DND-41 (cell line): ENCODE measurements at regions not wholly inside any gene's neighbourhood (a gene's known extent, or its start where the extent isn't known, plus 50 kb on each side); places are given as distances from the start of the nearest gene placed in this dataset.

Source experiments
- ATAC-seq: fragments of 200-7000 bp; cut with Tn5 transposase; 3 replicates; pipeline ENCODE4 v1.9.1; 2021; ENCODE audit warnings: low read depth; ENCODE audit not compliant: insufficient read depth
- DNase-seq: peaks from one replicate; pipeline ENCODE4 v3.0.0-alpha.2; 2020
- H2AFZ ChIP-seq: 2 replicates; pipeline ENCODE4 v1.6.0; 2012; ENCODE audit warnings: low read depth, low read length
- H3K27ac ChIP-seq: 2 replicates; pipeline ENCODE4 v1.5.1; 2012; ENCODE audit warnings: low read length, inconsistent platforms
- H3K27me3 ChIP-seq: fragments of 200-600 bp; sonication (generic); 2 replicates; pipeline ENCODE4 v1.6.0; 2012; ENCODE audit warnings: low read length, mild to moderate bottlenecking, inconsistent platforms; ENCODE audit not compliant: insufficient read depth, poor library complexity
- H3K36me3 ChIP-seq: 2 replicates; pipeline ENCODE4 v1.5.1; 2012; ENCODE audit warnings: low read length, inconsistent platforms; ENCODE audit not compliant: insufficient read depth
- H3K4me1 ChIP-seq: 2 replicates; pipeline ENCODE4 v1.5.1; 2012; ENCODE audit warnings: mild to moderate bottlenecking, low read length; ENCODE audit not compliant: insufficient read depth
- H3K4me2 ChIP-seq: 2 replicates; pipeline ENCODE4 v1.6.0; 2012; ENCODE audit warnings: mild to moderate bottlenecking, moderate library complexity, low read length, inconsistent platforms; ENCODE audit not compliant: insufficient read depth
- H3K4me3 ChIP-seq, 2 experiments: fragments of 200-600 bp in 1 of 2; shearing (Covaris generic) in 1 of 2; 2 replicates each; pipeline ENCODE4 v1.5.1; 2012 to 2016; ENCODE audit warnings: inconsistent platforms in 2 of 2, low read length in 2 of 2, mild to moderate bottlenecking in 2 of 2, low read depth in 1 of 2, moderate library complexity in 1 of 2
- H3K79me2 ChIP-seq: 2 replicates; pipeline ENCODE4 v1.6.0; 2012; ENCODE audit warnings: low read length, inconsistent platforms; ENCODE audit not compliant: insufficient read depth
- H3K9ac ChIP-seq: 2 replicates; pipeline ENCODE4 v1.6.0; 2012; ENCODE audit warnings: low read depth, mild to moderate bottlenecking, inconsistent platforms, low read length, moderate library complexity
- H3K9me3 ChIP-seq: 2 replicates; pipeline ENCODE4 v1.5.1; 2012; ENCODE audit warnings: low read length, moderate library complexity, mild to moderate bottlenecking, inconsistent platforms; ENCODE audit not compliant: insufficient read depth, severe bottlenecking
- H4K20me1 ChIP-seq: 2 replicates; pipeline ENCODE4 v1.6.0; 2012; ENCODE audit warnings: low read length; ENCODE audit not compliant: insufficient read depth
- EZH2 ChIP-seq: IDR thresholded peaks from 3 replicates; pipeline ENCODE4 v1.6.1; 2012; ENCODE audit warnings: borderline replicate concordance, low read depth, mild to moderate bottlenecking, moderate library complexity, low read length, inconsistent platforms; ENCODE audit not compliant: severe bottlenecking
- TF ChIP-seq, protein P1 (sequence below): IDR thresholded peaks from 2 replicates; pipeline ENCODE4 v1.5.1; 2012; ENCODE audit warnings: borderline replicate concordance, low read length, moderate library complexity, mild to moderate bottlenecking; ENCODE audit not compliant: poor library complexity, severe bottlenecking; ENCODE audit errors: extremely low read depth

DNA sequence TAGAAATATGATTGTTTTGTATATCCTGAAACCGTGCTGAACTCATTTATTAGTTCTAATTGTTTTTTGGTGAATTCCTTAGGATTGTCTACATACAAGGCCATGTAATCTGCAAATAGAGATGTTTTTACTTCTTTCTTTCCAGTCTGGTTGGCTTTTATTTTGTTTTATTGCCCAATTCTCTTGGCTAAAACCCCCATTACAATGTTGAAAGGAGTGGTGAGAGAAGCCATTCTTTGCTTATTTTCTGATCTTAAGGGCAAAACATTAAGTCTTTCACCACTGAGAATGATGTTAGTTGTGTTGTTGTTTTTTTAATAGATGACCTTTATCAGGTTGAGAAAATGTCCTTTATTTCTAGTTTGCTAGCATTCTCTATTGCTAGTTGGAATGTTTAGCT, 157.3 kb downstream of the NTMT2 start:
- Histone ChIP-seq H3K27ac (no peak overlapping the region), H4K20me1 (no peaks in the 10 kb centered on the region), H3K36me3 (no peaks in the 10 kb centered on the region), H3K9me3 (no peaks in the 10 kb centered on the region), H3K4me2 (no peak overlapping the region), H3K9ac (no peak overlapping the region), H3K4me3 (no peak overlapping the region), H3K79me2 (no peaks in the 10 kb centered on the region), H3K27me3 (no peaks in the 10 kb centered on the region), H2AFZ (no peak overlapping the region), H3K4me1 (no peaks in the 10 kb centered on the region)
- no peak for TF ChIP-seq EZH2
- TF ChIP-seq, protein P1, sequence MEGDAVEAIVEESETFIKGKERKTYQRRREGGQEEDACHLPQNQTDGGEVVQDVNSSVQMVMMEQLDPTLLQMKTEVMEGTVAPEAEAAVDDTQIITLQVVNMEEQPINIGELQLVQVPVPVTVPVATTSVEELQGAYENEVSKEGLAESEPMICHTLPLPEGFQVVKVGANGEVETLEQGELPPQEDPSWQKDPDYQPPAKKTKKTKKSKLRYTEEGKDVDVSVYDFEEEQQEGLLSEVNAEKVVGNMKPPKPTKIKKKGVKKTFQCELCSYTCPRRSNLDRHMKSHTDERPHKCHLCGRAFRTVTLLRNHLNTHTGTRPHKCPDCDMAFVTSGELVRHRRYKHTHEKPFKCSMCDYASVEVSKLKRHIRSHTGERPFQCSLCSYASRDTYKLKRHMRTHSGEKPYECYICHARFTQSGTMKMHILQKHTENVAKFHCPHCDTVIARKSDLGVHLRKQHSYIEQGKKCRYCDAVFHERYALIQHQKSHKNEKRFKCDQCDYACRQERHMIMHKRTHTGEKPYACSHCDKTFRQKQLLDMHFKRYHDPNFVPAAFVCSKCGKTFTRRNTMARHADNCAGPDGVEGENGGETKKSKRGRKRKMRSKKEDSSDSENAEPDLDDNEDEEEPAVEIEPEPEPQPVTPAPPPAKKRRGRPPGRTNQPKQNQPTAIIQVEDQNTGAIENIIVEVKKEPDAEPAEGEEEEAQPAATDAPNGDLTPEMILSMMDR, result no peak
- ATAC-seq, result no peak
- no peak for DNase-seq

DNA sequence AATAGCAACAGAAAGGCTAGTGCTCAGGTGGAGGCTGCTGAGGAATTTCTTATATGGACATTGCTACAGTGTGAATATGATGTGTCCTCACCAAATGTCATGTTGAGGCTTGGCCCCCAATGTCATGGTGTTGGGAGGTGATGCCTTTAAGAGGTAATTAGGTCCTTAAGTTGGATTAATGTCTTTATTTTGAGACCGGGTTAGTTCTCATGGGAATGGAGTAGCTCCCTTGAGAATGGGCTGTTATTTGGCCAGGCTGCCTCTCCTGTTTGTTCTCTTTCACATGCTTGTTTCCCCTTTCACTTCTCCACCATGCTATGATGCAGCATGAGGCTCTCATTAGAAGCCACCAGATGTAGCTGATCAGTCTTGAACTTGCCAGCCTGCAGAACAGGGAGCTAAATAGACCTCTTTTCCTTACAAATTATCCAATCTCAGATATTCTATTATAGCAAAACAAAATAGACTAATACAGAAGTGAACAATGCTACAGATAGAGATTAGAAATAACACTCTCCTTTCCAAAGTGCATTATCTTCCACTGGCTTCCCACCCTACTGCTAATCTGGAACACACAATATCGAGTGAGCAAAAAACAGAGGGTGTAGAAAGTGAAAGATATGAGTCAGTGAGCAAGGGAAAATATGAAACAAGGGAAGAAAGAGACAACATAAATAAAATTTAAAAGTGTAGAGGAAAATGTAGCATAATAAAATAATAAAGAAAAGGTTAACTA, 160.2 kb downstream of the NTMT2 start:
- ATAC-seq, result no peak
- no peaks in the 10 kb centered on the region for H3K27me3 ChIP-seq
- no peaks in the 10 kb centered on the region for H3K4me1 ChIP-seq
- H4K20me1 ChIP-seq, result no peaks in the 10 kb centered on the region
- no peak overlapping the region for H3K9ac ChIP-seq
- no peaks in the 10 kb centered on the region for H3K79me2 ChIP-seq
- H3K36me3 ChIP-seq, result no peaks in the 10 kb centered on the region
- no peak overlapping the region for H2AFZ ChIP-seq
- no peak overlapping the region for H3K27ac ChIP-seq
- no peak for DNase-seq
- no peak for TF ChIP-seq EZH2
- TF ChIP-seq, protein P1, result no peak
- H3K9me3 ChIP-seq, result no peaks in the 10 kb centered on the region
- H3K4me3 ChIP-seq, result no peak overlapping the region
- H3K4me2 ChIP-seq, result no peak overlapping the region

DNA sequence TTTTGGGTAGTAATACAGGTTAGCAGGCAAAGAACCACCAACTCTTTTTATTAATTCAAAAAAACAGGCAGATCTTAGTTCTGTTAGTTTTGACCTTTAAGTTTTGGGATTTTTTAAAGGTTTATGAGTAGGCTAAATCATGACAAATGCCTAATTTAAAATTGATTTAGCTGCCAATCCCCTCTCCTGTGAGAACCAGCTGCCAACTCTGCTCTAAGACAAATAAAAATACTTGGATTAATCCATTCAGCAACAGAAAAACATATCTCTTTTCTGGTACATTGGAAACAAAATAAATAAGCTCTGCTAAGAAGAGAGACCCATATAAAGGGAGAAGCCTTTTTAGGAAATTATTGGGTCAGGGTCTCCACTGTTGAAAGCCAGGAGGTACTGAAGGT, 160.8 kb downstream of the NTMT2 start:
- H3K36me3 ChIP-seq, result no peaks in the 10 kb centered on the region
- H3K9ac ChIP-seq, result no peak overlapping the region
- ATAC-seq, result no peak
- no peak for TF ChIP-seq EZH2
- TF ChIP-seq, protein P1, result no peak
- H3K4me2 ChIP-seq, result no peak overlapping the region
- no peaks in the 10 kb centered on the region for H3K4me1 ChIP-seq
- no peaks in the 10 kb centered on the region for H3K27me3 ChIP-seq
- H2AFZ ChIP-seq, result no peak overlapping the region
- H3K27ac ChIP-seq, result no peak overlapping the region
- no peaks in the 10 kb centered on the region for H3K9me3 ChIP-seq
- H4K20me1 ChIP-seq, result no peaks in the 10 kb centered on the region
- no peak for DNase-seq
- H3K79me2 ChIP-seq, result no peaks in the 10 kb centered on the region
- H3K4me3 ChIP-seq, result no peak overlapping the region

DNA sequence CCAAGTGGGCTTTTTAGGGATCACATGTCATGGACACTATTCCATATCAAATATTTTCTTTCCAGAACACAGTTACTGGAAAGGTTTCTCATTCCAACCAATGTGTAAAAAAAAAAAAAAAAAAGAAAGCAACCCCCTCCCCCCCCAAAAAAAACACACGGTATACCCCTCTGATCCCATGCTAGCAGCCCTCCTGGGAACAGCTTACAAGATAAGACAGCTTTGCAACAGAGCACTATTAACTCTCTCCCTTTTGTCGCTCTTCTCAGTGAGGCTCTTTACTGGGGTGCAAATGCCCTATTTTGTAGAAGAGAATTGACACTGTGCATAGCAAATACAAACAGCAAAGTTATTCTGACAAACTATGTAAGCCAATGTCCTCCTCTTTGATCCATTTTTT, 161.2 kb downstream of the NTMT2 start:
- H3K9me3 ChIP-seq, result no peaks in the 10 kb centered on the region
- no peak overlapping the region for H3K27ac ChIP-seq
- no peak overlapping the region for H2AFZ ChIP-seq
- no peak overlapping the region for H3K4me2 ChIP-seq
- no peak for ATAC-seq
- DNase-seq, result no peak
- H3K9ac ChIP-seq, result no peak overlapping the region
- H4K20me1 ChIP-seq, result no peaks in the 10 kb centered on the region
- no peaks in the 10 kb centered on the region for H3K79me2 ChIP-seq
- H3K4me3 ChIP-seq, result no peak overlapping the region
- H3K27me3 ChIP-seq, result no peaks in the 10 kb centered on the region
- no peak for TF ChIP-seq EZH2
- TF ChIP-seq, protein P1, result no peak
- H3K4me1 ChIP-seq, result no peaks in the 10 kb centered on the region
- no peaks in the 10 kb centered on the region for H3K36me3 ChIP-seq
